Colonic mucosa (tissue), 4 donors: ENCODE measurements at regions not wholly inside any gene's neighbourhood (a gene's known extent, or its start where the extent isn't known, plus 50 kb on each side); places are given as distances from the start of the nearest gene placed in this dataset.

Experiments
- DNase-seq: peaks from one replicate; pipeline ENCODE4 v3.0.0-alpha.2; 2020
- H3K27ac ChIP-seq: fragments of 200-600 bp; one replicate; pipeline ENCODE4 v1.8.0; 2021
- H3K27me3 ChIP-seq: fragments of 200-600 bp; one replicate; pipeline ENCODE4 v1.8.0; 2021
- H3K36me3 ChIP-seq: fragments of 200-600 bp; one replicate; pipeline ENCODE4 v1.8.0; 2021
- H3K4me1 ChIP-seq: fragments of 200-600 bp; one replicate; pipeline ENCODE4 v1.8.0; 2021; ENCODE audit warnings: mild to moderate bottlenecking
- H3K4me3 ChIP-seq: fragments of 200-600 bp; one replicate; pipeline ENCODE4 v1.8.0; 2021
- H3K9ac ChIP-seq, 2 donors: one replicate each; pipeline ENCODE4 v1.7.0; 2013; ENCODE audit warnings: control low read depth in 2 of 2, low read depth in 2 of 2, low read length in 2 of 2
- H3K9me3 ChIP-seq: fragments of 200-600 bp; one replicate; pipeline ENCODE4 v1.8.0; 2021
- CTCF ChIP-seq: fragments of 200-600 bp; IDR thresholded peaks from one replicate; pipeline ENCODE4 v1.8.0; 2022; ENCODE audit warnings: antibody characterized with exemption, mild to moderate bottlenecking
- intact Hi-C: fragments of 100-400 bp; cut with DNase I; formaldehyde crosslinking; loops from one replicate; pipeline ENCODE4 v1.14.1; 2022
- donor health status: healthy.
- donor health status: DM: no; HTN: no; CAD: no.
- donor health status: DM: no; HTN: no; CAD: no.

GRCh38 chr10:65811931-65812525 lies 1113.8 kb upstream of the LRRTM3 start:
- Histone ChIP-seq H3K4me1 (no peaks in the 10 kb centered on the region), H3K9ac (no peak overlapping the region), H3K27ac (no peak overlapping the region), H3K27me3 (no peaks in the 10 kb centered on the region), H3K36me3 (no peaks in the 10 kb centered on the region), H3K4me3 (no peak overlapping the region), H3K9me3 (no peaks in the 10 kb centered on the region)
- no peak for DNase-seq
- intact Hi-C loops = no loop called here
- TF ChIP-seq CTCF = no peak

- no peak overlapping the region for H3K4me3 ChIP-seq
- H3K27ac ChIP-seq = no peak overlapping the region
- H3K27me3 ChIP-seq = no peaks in the 10 kb centered on the region
- no peaks in the 10 kb centered on the region for H3K9me3 ChIP-seq
- no peaks in the 10 kb centered on the region for H3K4me1 ChIP-seq
- no peak for DNase-seq
- H3K9ac ChIP-seq = no peak overlapping the region
- no peaks in the 10 kb centered on the region for H3K36me3 ChIP-seq
- intact Hi-C loops = no loop called here
- no peak for TF ChIP-seq CTCF
Measured at GRCh38 chr10:65816536-65816935, 1109.3 kb upstream of the LRRTM3 start.

GRCh38 chr10:65818990-65819389 lies 1106.8 kb upstream of the LRRTM3 start:
- DNase-seq = no peak
- Histone ChIP-seq H3K4me3 (no peak overlapping the region), H3K9me3 (no peaks in the 10 kb centered on the region), H3K4me1 (no peaks in the 10 kb centered on the region), H3K9ac (no peak overlapping the region), H3K27ac (no peak overlapping the region), H3K36me3 (no peaks in the 10 kb centered on the region), H3K27me3 (no peaks in the 10 kb centered on the region)
- TF ChIP-seq CTCF = no peak
- intact Hi-C loops = no loop called here

- intact Hi-C loops = no loop called here
- no peak overlapping the region for H3K27ac ChIP-seq
- no peak for DNase-seq
- H3K4me1 ChIP-seq = no peaks in the 10 kb centered on the region
- no peak overlapping the region for H3K4me3 ChIP-seq
- H3K36me3 ChIP-seq = no peaks in the 10 kb centered on the region
- H3K9ac ChIP-seq = no peak overlapping the region
- no peaks in the 10 kb centered on the region for H3K27me3 ChIP-seq
- TF ChIP-seq CTCF = no peak
- H3K9me3 ChIP-seq = no peaks in the 10 kb centered on the region
Measured at GRCh38 chr10:65827359-65827758, 1098.5 kb upstream of the LRRTM3 start.

- Histone ChIP-seq H3K9ac (no peak overlapping the region), H3K27me3 (no peaks in the 10 kb centered on the region), H3K4me1 (no peaks in the 10 kb centered on the region), H3K9me3 (no peaks in the 10 kb centered on the region), H3K36me3 (no peaks in the 10 kb centered on the region), H3K4me3 (no peak overlapping the region), H3K27ac (no peak overlapping the region)
- intact Hi-C loops = no loop called here
- no peak for DNase-seq
- TF ChIP-seq CTCF = no peak
Measured at GRCh38 chr10:65838811-65839210, 1087.0 kb upstream of the LRRTM3 start.
